H1 (cell line): ENCODE measurements at regions not wholly inside any gene's neighbourhood (a gene's known extent, or its start where the extent isn't known, plus 50 kb on each side); places are given as distances from the start of the nearest gene placed in this dataset.

Experiments
- CTCF ChIA-PET: fragments of 300-600 bp; sonication (Branson Sonifier 250); formaldehyde crosslinking; loops from one replicate; lab custom pipeline; 2021; ENCODE audit not compliant: partially characterized antibody; lab: Charles Lee
- POLR2A ChIA-PET: fragments of 300-600 bp; sonication (Branson Sonifier 250); formaldehyde crosslinking; loops from one replicate; lab custom pipeline; 2021; ENCODE audit warnings: inconsistent platforms; ENCODE audit not compliant: partially characterized antibody; lab: Charles Lee
- DNase-seq, 2 experiments: peaks; one replicate each; pipeline versions ENCODE4 v3.0.0 to v3.0.0-alpha.2; 2010 to 2022; ENCODE audit warnings: low spot score in 2 of 2, low read depth in 1 of 2, mixed read lengths in 1 of 2
- FAIRE-seq: peaks from 2 replicates; lab custom pipeline; 2011; peaks lifted over from hg19 to GRCh38; lab: Jason Lieb, UNC
- H2AFZ ChIP-seq: 2 replicates; pipeline ENCODE4 v1.8.1; 2012; ENCODE audit warnings: low read length, inconsistent platforms
- H2AK5ac ChIP-seq: 2 replicates; pipeline ENCODE4 v1.6.1; 2013; ENCODE audit warnings: low read depth, low read length
- H2BK120ac ChIP-seq: replicated peaks from 2 replicates; pipeline ENCODE3; 2013; ENCODE audit warnings: low read depth, low read length, inconsistent platforms
- H2BK12ac ChIP-seq: 2 replicates; pipeline ENCODE4 v1.6.1; 2013; ENCODE audit warnings: low read depth, low read length
- H2BK15ac ChIP-seq: 2 replicates; pipeline ENCODE4 v1.6.1; 2013; ENCODE audit warnings: low read length
- H2BK20ac ChIP-seq: 2 replicates; pipeline ENCODE4 v1.6.1; 2013; ENCODE audit warnings: low read length
- H2BK5ac ChIP-seq: 2 replicates; pipeline ENCODE4 v1.6.1; 2013; ENCODE audit warnings: low read depth, low read length
- H3K14ac ChIP-seq: 2 replicates; pipeline ENCODE4 v1.6.1; 2013; ENCODE audit warnings: inconsistent platforms; ENCODE audit not compliant: insufficient read length
- H3K18ac ChIP-seq: 2 replicates; pipeline ENCODE4 v1.6.1; 2013; ENCODE audit warnings: low read length; ENCODE audit errors: extremely low read depth
- H3K23ac ChIP-seq: 2 replicates; pipeline ENCODE4 v1.6.1; 2013; ENCODE audit warnings: inconsistent platforms; ENCODE audit not compliant: insufficient read length
- H3K23me2 ChIP-seq: 2 replicates; pipeline ENCODE4 v1.6.1; 2013; ENCODE audit warnings: low read depth, low read length
- H3K27ac ChIP-seq: 2 replicates; pipeline ENCODE4 v1.6.1; 2011; ENCODE audit warnings: low read depth, low read length, inconsistent platforms
- H3K27me3 ChIP-seq, 4 experiments: replicated peaks in 1 of 4; 1 replicate in 1 of 4; 2 replicates in 3 of 4; pipeline versions ENCODE4 v1.6.1 to v1.8.1; 2011 to 2013; ENCODE audit warnings: low read length in 3 of 4, mild to moderate bottlenecking in 3 of 4, inconsistent platforms in 2 of 4, mixed read lengths in 2 of 4, moderate library complexity in 1 of 4; ENCODE audit not compliant: control insufficient read depth in 3 of 4, insufficient read depth in 3 of 4; ENCODE audit errors: extremely low read depth in 1 of 4
- H3K36me3 ChIP-seq, 4 experiments: 2 replicates each; pipeline versions ENCODE4 v1.6.1 to v1.8.1; 2011 to 2013; ENCODE audit warnings: mild to moderate bottlenecking in 4 of 4, low read length in 3 of 4, moderate library complexity in 2 of 4, control low read depth in 1 of 4, inconsistent platforms in 1 of 4; ENCODE audit not compliant: insufficient read depth in 4 of 4, control insufficient read depth in 2 of 4
- H3K4ac ChIP-seq: replicated peaks from 2 replicates; pipeline ENCODE3; 2013; ENCODE audit warnings: low read length, low read depth, mixed read lengths, inconsistent platforms; ENCODE audit not compliant: insufficient read length
- H3K4me1 ChIP-seq, 4 experiments: replicated peaks in 1 of 4; 1 replicate in 1 of 4; 2 replicates in 3 of 4; pipeline versions ENCODE4 v1.6.1 to v1.8.1; 2011 to 2013; ENCODE audit warnings: low read length in 3 of 4, inconsistent platforms in 2 of 4, mixed read lengths in 1 of 4; ENCODE audit not compliant: insufficient read depth in 4 of 4, control insufficient read depth in 3 of 4
- H3K4me2 ChIP-seq, 2 experiments: 2 replicates each; pipeline versions ENCODE4 v1.6.1 to v1.8.1; 2011 to 2013; ENCODE audit warnings: low read depth in 2 of 2, low read length in 2 of 2, control low read depth in 1 of 2, inconsistent platforms in 1 of 2, mild to moderate bottlenecking in 1 of 2; ENCODE audit not compliant: insufficient read depth in 1 of 2
- H3K4me3 ChIP-seq, 4 experiments: fragments of 200-600, 300-600 bp in 1 of 4; sonication (generic), shearing (Covaris generic), sonication (Bioruptor Twin) in 1 of 4; 2 replicates each; pipeline versions ENCODE4 v1.5.1 to v1.8.1; 2011 to 2016; ENCODE audit warnings: low read length in 4 of 4, low read depth in 3 of 4, control low read depth in 2 of 4, inconsistent platforms in 2 of 4, mild to moderate bottlenecking in 2 of 4, mixed read lengths in 1 of 4, moderate library complexity in 1 of 4; ENCODE audit not compliant: insufficient read depth in 2 of 4; ENCODE audit errors: extremely low read depth in 1 of 4
- H3K56ac ChIP-seq: replicated peaks from 2 replicates; pipeline ENCODE3; 2013; ENCODE audit warnings: low read depth, mild to moderate bottlenecking, mixed read lengths, low read length, inconsistent platforms; ENCODE audit not compliant: insufficient read length
- H3K79me1 ChIP-seq: 2 replicates; pipeline ENCODE4 v1.6.1; 2013; ENCODE audit warnings: low read depth, low read length, control low read depth
- H3K79me2 ChIP-seq, 2 experiments: 2 replicates each; pipeline versions ENCODE4 v1.6.1 to v1.8.1; 2012 to 2013; ENCODE audit warnings: low read length in 2 of 2, mild to moderate bottlenecking in 2 of 2, inconsistent platforms in 1 of 2; ENCODE audit not compliant: insufficient read depth in 2 of 2, control insufficient read depth in 1 of 2
- H3K9ac ChIP-seq, 4 experiments: replicated peaks in 1 of 4; 1 replicate in 1 of 4; 2 replicates in 3 of 4; pipeline versions ENCODE4 v1.6.1 to v1.8.1; 2011 to 2013; ENCODE audit warnings: low read depth in 3 of 4, low read length in 3 of 4, control low read depth in 2 of 4, mild to moderate bottlenecking in 2 of 4, moderate library complexity in 2 of 4, inconsistent platforms in 1 of 4; ENCODE audit errors: extremely low read depth in 1 of 4
- H3K9me3 ChIP-seq, 2 experiments: 2 replicates each; pipeline versions ENCODE4 v1.6.1 to v1.8.1; 2012 to 2013; ENCODE audit warnings: mild to moderate bottlenecking in 2 of 2, moderate library complexity in 2 of 2, control low read depth in 1 of 2, inconsistent platforms in 1 of 2, low read depth in 1 of 2, low read length in 1 of 2, mixed read lengths in 1 of 2; ENCODE audit not compliant: insufficient read depth in 2 of 2
- H4K20me1 ChIP-seq, 2 experiments: replicated peaks in 1 of 2; 2 replicates each; pipeline versions ENCODE3 to v1.8.1; 2011 to 2013; ENCODE audit warnings: inconsistent platforms in 2 of 2, low read length in 2 of 2, mild to moderate bottlenecking in 1 of 2; ENCODE audit not compliant: insufficient read depth in 2 of 2, control insufficient read depth in 1 of 2
- H4K5ac ChIP-seq: 2 replicates; pipeline ENCODE4 v1.6.1; 2013; ENCODE audit warnings: low read length, low read depth, mixed read lengths, inconsistent platforms; ENCODE audit not compliant: insufficient read length
- H4K8ac ChIP-seq: 2 replicates; pipeline ENCODE4 v1.8.0; 2013; ENCODE audit warnings: mild to moderate bottlenecking, moderate library complexity, low read length, inconsistent platforms; ENCODE audit not compliant: insufficient read depth; ENCODE audit errors: extremely low read depth
- H4K91ac ChIP-seq: replicated peaks from 2 replicates; pipeline ENCODE3; 2013; ENCODE audit warnings: low read length, mixed read lengths, inconsistent platforms; ENCODE audit not compliant: insufficient read length
- CEBPB ChIP-seq: IDR thresholded peaks from 2 replicates; pipeline ENCODE4 v1.6.1; 2012; ENCODE audit warnings: low read depth, low read length
- CHD1 ChIP-seq: IDR thresholded peaks from 2 replicates; pipeline ENCODE4 v1.6.1; 2012; ENCODE audit warnings: low read depth, low read length, improper control_type of control experiment
- JUN ChIP-seq: IDR thresholded peaks from 2 replicates; pipeline ENCODE4 v1.6.1; 2011; ENCODE audit warnings: low read depth, mild to moderate bottlenecking, improper control_type of control experiment, low read length
- KDM1A ChIP-seq: fragments of 200-600, 300-600 bp; sonication (generic); IDR thresholded peaks from 2 replicates; pipeline ENCODE4 v1.7.1; 2016; ENCODE audit warnings: mild to moderate bottlenecking, low read length, borderline replicate concordance
- NRF1 ChIP-seq: IDR thresholded peaks from 2 replicates; pipeline ENCODE4 v1.6.1; 2011; ENCODE audit warnings: mild to moderate bottlenecking, low read depth, low read length, improper control_type of control experiment
- SIRT6 ChIP-seq: IDR thresholded peaks from one replicate; pipeline ENCODE4 v1.7.1; 2012; ENCODE audit warnings: low read length, inconsistent platforms
- SRF ChIP-seq: IDR thresholded peaks from 2 replicates; pipeline ENCODE4 v1.6.1; 2011; ENCODE audit warnings: mild to moderate bottlenecking, low read depth, low read length, moderate library complexity
- SUZ12 ChIP-seq: fragments of 200-600 bp; sonication (generic); IDR thresholded peaks from 2 replicates; pipeline ENCODE4 v1.6.1; 2012; ENCODE audit warnings: mild to moderate bottlenecking, inconsistent platforms, low read length, moderate library complexity, mixed read lengths
- TEAD4 ChIP-seq: IDR thresholded peaks from 2 replicates; pipeline ENCODE4 v1.6.1; 2012; ENCODE audit warnings: low read depth, low read length, inconsistent platforms, mixed read lengths
- WGBS, 2 experiments: shearing (Covaris generic) in 1 of 2; methylation state at CpG; one replicate each; pipeline versions ENCODE4 v1.1.6 to v1.1.7; 2013 to 2015; ENCODE audit warnings: low lambda C conversion rate in 2 of 2, mixed read lengths in 2 of 2, inconsistent platforms in 1 of 2, low coverage in 1 of 2, missing lambda C conversion rate in 1 of 2; ENCODE audit not compliant: insufficient replicate concordance in 2 of 2, insufficient coverage in 1 of 2, insufficient read length in 1 of 2; ENCODE audit errors: extremely low coverage in 1 of 2, missing lambda C conversion rate in 1 of 2; 5-methylcytosine and 5-hydroxymethylcytosine counted together

DNA sequence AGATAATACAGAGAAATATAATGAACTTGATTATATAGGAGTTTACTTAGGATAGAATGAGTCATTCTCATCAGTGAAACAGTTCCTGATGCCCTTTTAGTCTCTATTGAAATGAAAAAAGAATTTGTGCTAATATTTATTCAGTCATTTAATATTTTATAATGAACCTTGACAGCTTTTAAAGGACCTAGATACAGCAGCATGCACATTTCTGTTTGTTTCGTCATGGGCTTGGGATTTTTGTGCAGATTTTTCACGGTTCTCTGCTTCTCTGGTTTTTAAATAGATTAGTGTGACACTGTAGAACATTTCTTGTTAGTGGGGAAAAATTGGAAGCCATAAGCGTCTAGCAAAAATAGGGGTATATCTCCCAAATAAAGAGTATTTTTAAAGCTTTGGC lies 60.7 kb downstream of the NABP1 start:
- Histone ChIP-seq H3K14ac (no peak overlapping the region), H3K79me1 (no peaks in the 10 kb centered on the region), H3K79me2 (no peaks in the 10 kb centered on the region), H4K91ac (no peak overlapping the region), H3K18ac (no peak overlapping the region), H4K5ac (no peak overlapping the region), H3K4ac (no peak overlapping the region), H3K9ac (no peak overlapping the region), H3K36me3 (no peaks in the 10 kb centered on the region), H2BK15ac (no peak overlapping the region), H2BK20ac (no peak overlapping the region)
- ChIA-PET CTCF (interaction anchor here (1.3 kb wide), 1 partner anchor 73 kb away, joined by 4 read pairs; no protein-coding TSS in a partner anchor), POLR2A (no interaction called here)
- 90% methylated on average over 3 of the region's 3 CpGs; no CpG with 5 or more reads in 1 of the 2 experiments for WGBS, 2 experiments
- TF ChIP-seq SUZ12 (no peak), TEAD4 (no peak), SIRT6 (no peak), CHD1 (no peak), CEBPB (no peak), NRF1 (no peak), SRF (no peak), KDM1A (no peak), JUN (no peak)
- TF ChIP-seq, all 59 proteins: peak for 0
- no peaks in the 10 kb centered on the region for H3K27me3 ChIP-seq
- H4K20me1 ChIP-seq: no peaks in the 10 kb centered on the region
- no peak overlapping the region for H2BK120ac ChIP-seq
- H3K23ac ChIP-seq: no peak overlapping the region
- H3K4me1 ChIP-seq: no peaks in the 10 kb centered on the region
- no peaks in the 10 kb centered on the region for H3K23me2 ChIP-seq
- H2AFZ ChIP-seq: no peak overlapping the region
- DNase-seq: no peak
- H3K9me3 ChIP-seq: no peaks in the 10 kb centered on the region
- no peak overlapping the region for H3K4me2 ChIP-seq
- H3K27ac ChIP-seq: no peak overlapping the region
- no peak overlapping the region for H2BK12ac ChIP-seq
- no peak for FAIRE-seq
- no peak overlapping the region for H3K4me3 ChIP-seq
- H2BK5ac ChIP-seq: no peak overlapping the region
- no peak overlapping the region for H3K56ac ChIP-seq
- H2AK5ac ChIP-seq: no peak overlapping the region
- H4K8ac ChIP-seq: no peak overlapping the region
